ENCODE measurements at regions not wholly inside any gene's neighbourhood (a gene's known extent, or its start where the extent isn't known, plus 50 kb on each side); places are given as distances from the start of the nearest gene placed in this dataset.
"Not testable (repeated sequence)": the region's sequence is repeated elsewhere in the genome, so short reads cannot be mapped to it uniquely, and the experiment has no call there.

GRCh38 chr3:135627057-135627456 is 338.5 kb upstream of the PPP2R3A start:
- in situ Hi-C loops (cut with HindIII; ENCODE audit: low sequenced_read_pairs) = no loop called here

GRCh38 chr3:135629701-135630408 is 335.7 kb upstream of the PPP2R3A start:
- in situ Hi-C loops (cut with HindIII; ENCODE audit: low sequenced_read_pairs) = no loop called here

- in situ Hi-C loops (cut with HindIII; ENCODE audit: low sequenced_read_pairs) = no loop called here
These were observed 332.9 kb upstream of the PPP2R3A start for GRCh38 chr3:135632556-135633065.

GRCh38 chr3:135633078-135633477 is 332.4 kb upstream of the PPP2R3A start:
- in situ Hi-C loops (cut with HindIII; ENCODE audit: low sequenced_read_pairs) = no loop called here

- in situ Hi-C loops (cut with HindIII; ENCODE audit: low sequenced_read_pairs) = no loop called here
These were observed 328.9 kb upstream of the PPP2R3A start for GRCh38 chr3:135636596-135636995.

GRCh38 chr3:135637013-135637412 is 328.5 kb upstream of the PPP2R3A start:
- in situ Hi-C loops (cut with HindIII; ENCODE audit: low sequenced_read_pairs) = no loop called here

GRCh38 chr3:135641761-135642160 is 323.8 kb upstream of the PPP2R3A start:
- in situ Hi-C loops (cut with HindIII; ENCODE audit: low sequenced_read_pairs) = no loop called here

GRCh38 chr3:135645541-135645940 is 320.0 kb upstream of the PPP2R3A start:
- in situ Hi-C loops (cut with HindIII; ENCODE audit: low sequenced_read_pairs) = no loop called here

GRCh38 chr3:135646873-135647272 is 318.7 kb upstream of the PPP2R3A start:
- in situ Hi-C loops (cut with HindIII; ENCODE audit: low sequenced_read_pairs) = no loop called here

GRCh38 chr3:135649361-135649760 is 316.2 kb upstream of the PPP2R3A start:
- in situ Hi-C loops (cut with HindIII; ENCODE audit: low sequenced_read_pairs) = no loop called here

GRCh38 chr3:135650309-135650708 is 315.2 kb upstream of the PPP2R3A start:
- in situ Hi-C loops (cut with HindIII; ENCODE audit: low sequenced_read_pairs) = no loop called here

GRCh38 chr3:135652388-135652787 is 313.1 kb upstream of the PPP2R3A start:
- in situ Hi-C loops (cut with HindIII; ENCODE audit: low sequenced_read_pairs) = no loop called here

GRCh38 chr3:135655328-135655727 is 310.2 kb upstream of the PPP2R3A start:
- in situ Hi-C loops (cut with HindIII; ENCODE audit: low sequenced_read_pairs) = no loop called here

- in situ Hi-C loops (cut with HindIII; ENCODE audit: low sequenced_read_pairs) = not testable (repeated sequence)
These were observed 307.1 kb upstream of the PPP2R3A start for GRCh38 chr3:135658451-135658850.

- in situ Hi-C loops (cut with HindIII; ENCODE audit: low sequenced_read_pairs) = no loop called here
These were observed 298.5 kb upstream of the PPP2R3A start for GRCh38 chr3:135667061-135667460.

- in situ Hi-C loops (cut with HindIII; ENCODE audit: low sequenced_read_pairs) = no loop called here
These were observed 291.0 kb upstream of the PPP2R3A start for GRCh38 chr3:135674508-135674907.

GRCh38 chr3:135678386-135678785 is 287.1 kb upstream of the PPP2R3A start:
- in situ Hi-C loops (cut with HindIII; ENCODE audit: low sequenced_read_pairs) = no loop called here

GRCh38 chr3:135688003-135688402 is 277.5 kb upstream of the PPP2R3A start:
- in situ Hi-C loops (cut with HindIII; ENCODE audit: low sequenced_read_pairs) = no loop called here

- in situ Hi-C loops (cut with HindIII; ENCODE audit: low sequenced_read_pairs) = no loop called here
These were observed 274.9 kb upstream of the PPP2R3A start for GRCh38 chr3:135690664-135691063.

GRCh38 chr3:135691240-135691639 is 274.3 kb upstream of the PPP2R3A start:
- in situ Hi-C loops (cut with HindIII; ENCODE audit: low sequenced_read_pairs) = no loop called here

- in situ Hi-C loops (cut with HindIII; ENCODE audit: low sequenced_read_pairs) = no loop called here
These were observed 271.4 kb upstream of the PPP2R3A start for GRCh38 chr3:135694142-135694541.

GRCh38 chr3:135699741-135700140 is 265.8 kb upstream of the PPP2R3A start:
- in situ Hi-C loops (cut with HindIII; ENCODE audit: low sequenced_read_pairs) = no loop called here
